ENCODE measurements at regions not wholly inside any gene's neighbourhood (a gene's known extent, or its start where the extent isn't known, plus 50 kb on each side); places are given as distances from the start of the nearest gene placed in this dataset.
"Not testable (repeated sequence)": the region's sequence is repeated elsewhere in the genome, so short reads cannot be mapped to it uniquely, and the experiment has no call there.

GRCh38 chr6:132140189-132140588 lies 189.0 kb upstream of the CCN2 start:
- DNase-seq (ENCODE audit: low spot score) = no peak

- no peak for DNase-seq (ENCODE audit: low spot score)
Measured at GRCh38 chr6:132139611-132140010, 188.4 kb upstream of the CCN2 start.

- DNase-seq (ENCODE audit: low spot score) = no peak
Measured at GRCh38 chr6:132136981-132137380, 185.8 kb upstream of the CCN2 start.

- DNase-seq (ENCODE audit: low spot score) = peak; percentile 10
Measured at GRCh38 chr6:132135409-132135808, 184.2 kb upstream of the CCN2 start.

- peak; percentile 48 for DNase-seq (ENCODE audit: low spot score)
Measured at GRCh38 chr6:132133736-132134445, 182.7 kb upstream of the CCN2 start.

- DNase-seq (ENCODE audit: low spot score) = peak; percentile 25
Measured at GRCh38 chr6:132132924-132133639, 181.9 kb upstream of the CCN2 start.

GRCh38 chr6:132132422-132132821 lies 181.2 kb upstream of the CCN2 start:
- DNase-seq (ENCODE audit: low spot score) = no peak

GRCh38 chr6:132131758-132132157 lies 180.6 kb upstream of the CCN2 start:
- DNase-seq (ENCODE audit: low spot score) = peak; percentile 25

GRCh38 chr6:132131351-132131750 lies 180.2 kb upstream of the CCN2 start:
- DNase-seq (ENCODE audit: low spot score) = no peak

GRCh38 chr6:132130626-132131298 lies 179.6 kb upstream of the CCN2 start:
- peak; percentile 11 for DNase-seq (ENCODE audit: low spot score)

GRCh38 chr6:132128424-132128823 lies 177.3 kb upstream of the CCN2 start:
- no peak for DNase-seq (ENCODE audit: low spot score)

- no peak for DNase-seq (ENCODE audit: low spot score)
Measured at GRCh38 chr6:132126150-132126549, 175.0 kb upstream of the CCN2 start.

GRCh38 chr6:132122871-132123270 lies 171.7 kb upstream of the CCN2 start:
- DNase-seq (ENCODE audit: low spot score) = no peak

GRCh38 chr6:132122176-132122575 lies 171.0 kb upstream of the CCN2 start:
- no peak for DNase-seq (ENCODE audit: low spot score)

- DNase-seq (ENCODE audit: low spot score) = no peak
Measured at GRCh38 chr6:132118144-132118543, 167.0 kb upstream of the CCN2 start.

- no peak for DNase-seq (ENCODE audit: low spot score)
Measured at GRCh38 chr6:132115714-132116366, 164.7 kb upstream of the CCN2 start.

- DNase-seq (ENCODE audit: low spot score) = no peak
Measured at GRCh38 chr6:132114201-132114825, 163.1 kb upstream of the CCN2 start.

GRCh38 chr6:132109752-132110151 lies 158.6 kb upstream of the CCN2 start:
- DNase-seq (ENCODE audit: low spot score) = not testable (repeated sequence)

GRCh38 chr6:132107896-132108295 lies 156.7 kb upstream of the CCN2 start:
- DNase-seq (ENCODE audit: low spot score) = no peak

GRCh38 chr6:132101535-132101934 lies 150.4 kb upstream of the CCN2 start:
- DNase-seq (ENCODE audit: low spot score) = no peak

- no peak for DNase-seq (ENCODE audit: low spot score)
Measured at GRCh38 chr6:132100388-132100990, 149.3 kb upstream of the CCN2 start.

GRCh38 chr6:132096996-132097395 lies 145.8 kb upstream of the CCN2 start:
- DNase-seq (ENCODE audit: low spot score) = no peak

All from germinal center (tissue), 1 donor.